Astrocyte (in vitro differentiated cells and primary cell): ENCODE measurements at regions not wholly inside any gene's neighbourhood (a gene's known extent, or its start where the extent isn't known, plus 50 kb on each side); places are given as distances from the start of the nearest gene placed in this dataset.

ENCODE experiments used
- DNase-seq: peaks from one replicate; pipeline ENCODE4 v3.0.0-alpha.2; 2010; ENCODE audit warnings: low read depth
- FAIRE-seq: peaks from 2 replicates; lab custom pipeline; 2011; peaks lifted over from hg19 to GRCh38; lab: Jason Lieb, UNC
- H2AFZ ChIP-seq: 2 replicates; pipeline ENCODE4 v1.6.0; 2012; ENCODE audit warnings: low read depth, low read length, inconsistent platforms
- H3K27ac ChIP-seq: 2 replicates; pipeline ENCODE4 v1.5.1; 2011; ENCODE audit warnings: low read depth, low read length, inconsistent platforms
- H3K27me3 ChIP-seq: 2 replicates; pipeline ENCODE4 v1.6.0; 2011; ENCODE audit warnings: low read length, inconsistent platforms; ENCODE audit not compliant: insufficient read depth
- H3K36me3 ChIP-seq: 2 replicates; pipeline ENCODE4 v1.5.1; 2011; ENCODE audit warnings: low read length, inconsistent platforms; ENCODE audit not compliant: insufficient read depth
- H3K4me1 ChIP-seq: 2 replicates; pipeline ENCODE4 v1.5.1; 2011; ENCODE audit warnings: low read length, inconsistent platforms; ENCODE audit not compliant: insufficient read depth
- H3K4me2 ChIP-seq: 2 replicates; pipeline ENCODE4 v1.6.0; 2012; ENCODE audit warnings: low read length, inconsistent platforms
- H3K4me3 ChIP-seq: 2 replicates; pipeline ENCODE4 v1.5.1; 2011; ENCODE audit warnings: low read depth, mild to moderate bottlenecking, low read length, inconsistent platforms; ENCODE audit not compliant: insufficient read depth
- H3K79me2 ChIP-seq: 2 replicates; pipeline ENCODE4 v1.6.0; 2012; ENCODE audit warnings: mild to moderate bottlenecking, low read length, inconsistent platforms; ENCODE audit not compliant: insufficient read depth
- H3K9ac ChIP-seq: 2 replicates; pipeline ENCODE4 v1.6.0; 2012; ENCODE audit warnings: mild to moderate bottlenecking, low read length, inconsistent platforms
- H3K9me3 ChIP-seq: 2 replicates; pipeline ENCODE4 v1.5.1; 2012; ENCODE audit warnings: low read depth, mild to moderate bottlenecking, low read length, inconsistent platforms; ENCODE audit not compliant: insufficient read depth
- H4K20me1 ChIP-seq: 2 replicates; pipeline ENCODE4 v1.6.0; 2012; ENCODE audit warnings: low read length, inconsistent platforms; ENCODE audit not compliant: insufficient read depth
- H3K27ac Mint-ChIP-seq: one replicate; pipeline ENCODE4 v1.8.0; 2021; ENCODE audit warnings: mild to moderate bottlenecking, mixed read lengths; ENCODE audit not compliant: unreplicated experiment
- H3K27me3 Mint-ChIP-seq: one replicate; pipeline ENCODE4 v1.8.0; 2021; ENCODE audit warnings: low read depth, mixed read lengths; ENCODE audit not compliant: unreplicated experiment
- H3K36me3 Mint-ChIP-seq: one replicate; pipeline ENCODE4 v1.8.0; 2021; ENCODE audit warnings: low read depth, mixed read lengths; ENCODE audit not compliant: unreplicated experiment
- H3K4me1 Mint-ChIP-seq: one replicate; pipeline ENCODE4 v1.8.0; 2021; ENCODE audit warnings: low read depth, mixed read lengths; ENCODE audit not compliant: unreplicated experiment
- H3K4me3 Mint-ChIP-seq: one replicate; pipeline ENCODE4 v1.8.0; 2021; ENCODE audit warnings: mild to moderate bottlenecking, moderate library complexity, mixed read lengths; ENCODE audit not compliant: unreplicated experiment
- H3K9me3 Mint-ChIP-seq: one replicate; pipeline ENCODE4 v1.8.0; 2021; ENCODE audit warnings: mild to moderate bottlenecking, mixed read lengths; ENCODE audit not compliant: unreplicated experiment
- EZH2 ChIP-seq: IDR thresholded peaks from 2 replicates; pipeline ENCODE4 v1.6.1; 2012; ENCODE audit warnings: mild to moderate bottlenecking, low read length, inconsistent platforms; ENCODE audit not compliant: insufficient read depth
- TF ChIP-seq, protein P1 (sequence below): IDR thresholded peaks from 2 replicates; pipeline ENCODE4 v1.5.1; 2011; ENCODE audit warnings: low read depth, mild to moderate bottlenecking, inconsistent platforms, low read length, moderate library complexity; ENCODE audit not compliant: insufficient read depth

- H3K4me2 ChIP-seq = no peak overlapping the region
- peaks cover 1% of the 10 kb centered on the region for H3K36me3 Mint-ChIP-seq
- H4K20me1 ChIP-seq = no peaks in the 10 kb centered on the region
- H3K4me3 ChIP-seq = no peak overlapping the region
- peaks cover 27% of the 10 kb centered on the region for H3K27me3 Mint-ChIP-seq
- peaks cover 11% of the 10 kb centered on the region for H3K9me3 ChIP-seq
- H3K27ac Mint-ChIP-seq = no peak overlapping the region
- H3K27ac ChIP-seq = no peak overlapping the region
- H3K9me3 Mint-ChIP-seq = peaks cover 20% of the 10 kb centered on the region
- no peak overlapping the region for H3K9ac ChIP-seq
- H3K4me1 ChIP-seq = no peaks in the 10 kb centered on the region
- peaks cover 38% of the 10 kb centered on the region for H3K27me3 ChIP-seq
- no peaks in the 10 kb centered on the region for H3K36me3 ChIP-seq
- H3K79me2 ChIP-seq = no peaks in the 10 kb centered on the region
- H3K4me1 Mint-ChIP-seq = peaks cover 13% of the 10 kb centered on the region
- no peak overlapping the region for H2AFZ ChIP-seq
- FAIRE-seq (no peak), DNase-seq (no peak)
- H3K4me3 Mint-ChIP-seq = no peak overlapping the region
- TF ChIP-seq, protein P1, sequence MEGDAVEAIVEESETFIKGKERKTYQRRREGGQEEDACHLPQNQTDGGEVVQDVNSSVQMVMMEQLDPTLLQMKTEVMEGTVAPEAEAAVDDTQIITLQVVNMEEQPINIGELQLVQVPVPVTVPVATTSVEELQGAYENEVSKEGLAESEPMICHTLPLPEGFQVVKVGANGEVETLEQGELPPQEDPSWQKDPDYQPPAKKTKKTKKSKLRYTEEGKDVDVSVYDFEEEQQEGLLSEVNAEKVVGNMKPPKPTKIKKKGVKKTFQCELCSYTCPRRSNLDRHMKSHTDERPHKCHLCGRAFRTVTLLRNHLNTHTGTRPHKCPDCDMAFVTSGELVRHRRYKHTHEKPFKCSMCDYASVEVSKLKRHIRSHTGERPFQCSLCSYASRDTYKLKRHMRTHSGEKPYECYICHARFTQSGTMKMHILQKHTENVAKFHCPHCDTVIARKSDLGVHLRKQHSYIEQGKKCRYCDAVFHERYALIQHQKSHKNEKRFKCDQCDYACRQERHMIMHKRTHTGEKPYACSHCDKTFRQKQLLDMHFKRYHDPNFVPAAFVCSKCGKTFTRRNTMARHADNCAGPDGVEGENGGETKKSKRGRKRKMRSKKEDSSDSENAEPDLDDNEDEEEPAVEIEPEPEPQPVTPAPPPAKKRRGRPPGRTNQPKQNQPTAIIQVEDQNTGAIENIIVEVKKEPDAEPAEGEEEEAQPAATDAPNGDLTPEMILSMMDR = no peak
- TF ChIP-seq EZH2 = no peak
These were observed 367.8 kb upstream of the SULF2 start for GRCh38 chr20:48153103-48153502.

GRCh38 chr20:48150568-48150967 lies 365.3 kb upstream of the SULF2 start:
- no peak overlapping the region for H2AFZ ChIP-seq
- Mint-ChIP-seq H3K4me1 (peaks cover 10% of the 10 kb centered on the region), H3K36me3 (no peaks in the 10 kb centered on the region), H3K27ac (no peak overlapping the region), H3K4me3 (no peak overlapping the region), H3K27me3 (peaks cover 41% of the 10 kb centered on the region), H3K9me3 (peaks cover 8% of the 10 kb centered on the region)
- no peak overlapping the region for H3K27ac ChIP-seq
- no peaks in the 10 kb centered on the region for H3K36me3 ChIP-seq
- no peaks in the 10 kb centered on the region for H3K4me1 ChIP-seq
- no peak overlapping the region for H3K4me2 ChIP-seq
- H3K79me2 ChIP-seq = no peaks in the 10 kb centered on the region
- DNase-seq (no peak), FAIRE-seq (no peak)
- no peaks in the 10 kb centered on the region for H3K9me3 ChIP-seq
- H3K27me3 ChIP-seq = peaks cover 43% of the 10 kb centered on the region
- no peaks in the 10 kb centered on the region for H4K20me1 ChIP-seq
- H3K9ac ChIP-seq = no peak overlapping the region
- no peak for TF ChIP-seq EZH2
- TF ChIP-seq, protein P1 = no peak
- H3K4me3 ChIP-seq = no peak overlapping the region

GRCh38 chr20:48149902-48150301 lies 364.6 kb upstream of the SULF2 start:
- Mint-ChIP-seq H3K9me3 (peaks cover 8% of the 10 kb centered on the region), H3K36me3 (no peaks in the 10 kb centered on the region), H3K27ac (no peak overlapping the region), H3K4me3 (no peak overlapping the region), H3K27me3 (peaks cover 42% of the 10 kb centered on the region), H3K4me1 (peaks cover 10% of the 10 kb centered on the region)
- no peak for TF ChIP-seq EZH2
- TF ChIP-seq, protein P1 = no peak
- H3K4me1 ChIP-seq = no peaks in the 10 kb centered on the region
- no peaks in the 10 kb centered on the region for H4K20me1 ChIP-seq
- no peak overlapping the region for H3K4me2 ChIP-seq
- no peaks in the 10 kb centered on the region for H3K36me3 ChIP-seq
- H2AFZ ChIP-seq = no peak overlapping the region
- H3K9me3 ChIP-seq = no peaks in the 10 kb centered on the region
- FAIRE-seq (no peak), DNase-seq (no peak)
- H3K27me3 ChIP-seq = peaks cover 40% of the 10 kb centered on the region
- no peak overlapping the region for H3K4me3 ChIP-seq
- no peak overlapping the region for H3K27ac ChIP-seq
- H3K9ac ChIP-seq = no peak overlapping the region
- H3K79me2 ChIP-seq = no peaks in the 10 kb centered on the region
